Glutamatergic neuron (in vitro differentiated cells): ENCODE measurements at regions not wholly inside any gene's neighbourhood (a gene's known extent, or its start where the extent isn't known, plus 50 kb on each side); places are given as distances from the start of the nearest gene placed in this dataset.

ENCODE experiments used
- DNase-seq: peaks from one replicate; pipeline ENCODE4 v3.0.0; 2022
- H3K27ac Mint-ChIP-seq: one replicate; pipeline ENCODE4 v1.8.0; 2020; ENCODE audit warnings: mild to moderate bottlenecking, mixed read lengths, inconsistent platforms; ENCODE audit not compliant: unreplicated experiment
- H3K27me3 Mint-ChIP-seq: one replicate; pipeline ENCODE4 v1.8.0; 2020; ENCODE audit warnings: mild to moderate bottlenecking, moderate library complexity, mixed read lengths, inconsistent platforms; ENCODE audit not compliant: unreplicated experiment
- H3K36me3 Mint-ChIP-seq: one replicate; pipeline ENCODE4 v1.8.0; 2020; ENCODE audit warnings: mild to moderate bottlenecking, mixed read lengths, inconsistent platforms; ENCODE audit not compliant: unreplicated experiment
- H3K4me1 Mint-ChIP-seq: one replicate; pipeline ENCODE4 v1.8.0; 2020; ENCODE audit warnings: mild to moderate bottlenecking, low read depth, mixed read lengths, inconsistent platforms; ENCODE audit not compliant: unreplicated experiment
- H3K4me3 Mint-ChIP-seq: one replicate; pipeline ENCODE4 v1.8.0; 2020; ENCODE audit warnings: mild to moderate bottlenecking, mixed read lengths, inconsistent platforms; ENCODE audit not compliant: unreplicated experiment
- H3K9me3 Mint-ChIP-seq: one replicate; pipeline ENCODE4 v1.8.0; 2020; ENCODE audit warnings: mild to moderate bottlenecking, moderate library complexity, mixed read lengths, inconsistent platforms; ENCODE audit not compliant: unreplicated experiment
- TF ChIP-seq, protein P1 (sequence below): fragments of 200-600 bp; sonication (generic); IDR thresholded peaks from one replicate; pipeline ENCODE4 v1.5.0; 2021; ENCODE audit not compliant: partially characterized antibody, unreplicated experiment

DNA sequence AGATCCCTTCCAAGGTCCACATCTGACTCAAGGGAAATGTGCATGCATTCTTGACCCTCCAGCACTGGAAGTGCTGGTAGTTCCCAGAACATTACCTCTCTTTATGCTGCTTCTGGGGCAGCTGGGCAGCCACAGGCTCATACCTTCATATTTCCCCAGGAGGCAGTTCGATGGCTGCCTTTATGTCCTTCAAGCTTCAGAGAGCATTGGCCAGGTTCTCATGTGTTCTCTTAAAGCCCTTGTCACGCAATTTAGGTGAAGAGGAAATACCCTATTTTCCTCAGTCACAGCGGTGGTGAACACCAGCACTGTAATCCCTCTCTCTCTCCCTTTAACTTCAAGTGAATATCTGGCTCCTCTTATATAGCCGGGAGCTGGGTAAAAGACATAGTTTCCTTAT lies 134.3 kb downstream of the MID1IP1 start:
- Mint-ChIP-seq H3K9me3 (no peaks in the 10 kb centered on the region), H3K36me3 (no peaks in the 10 kb centered on the region), H3K4me1 (no peaks in the 10 kb centered on the region), H3K27me3 (no peaks in the 10 kb centered on the region), H3K27ac (no peak overlapping the region), H3K4me3 (no peak overlapping the region)
- no peak for DNase-seq
- TF ChIP-seq, protein P1, sequence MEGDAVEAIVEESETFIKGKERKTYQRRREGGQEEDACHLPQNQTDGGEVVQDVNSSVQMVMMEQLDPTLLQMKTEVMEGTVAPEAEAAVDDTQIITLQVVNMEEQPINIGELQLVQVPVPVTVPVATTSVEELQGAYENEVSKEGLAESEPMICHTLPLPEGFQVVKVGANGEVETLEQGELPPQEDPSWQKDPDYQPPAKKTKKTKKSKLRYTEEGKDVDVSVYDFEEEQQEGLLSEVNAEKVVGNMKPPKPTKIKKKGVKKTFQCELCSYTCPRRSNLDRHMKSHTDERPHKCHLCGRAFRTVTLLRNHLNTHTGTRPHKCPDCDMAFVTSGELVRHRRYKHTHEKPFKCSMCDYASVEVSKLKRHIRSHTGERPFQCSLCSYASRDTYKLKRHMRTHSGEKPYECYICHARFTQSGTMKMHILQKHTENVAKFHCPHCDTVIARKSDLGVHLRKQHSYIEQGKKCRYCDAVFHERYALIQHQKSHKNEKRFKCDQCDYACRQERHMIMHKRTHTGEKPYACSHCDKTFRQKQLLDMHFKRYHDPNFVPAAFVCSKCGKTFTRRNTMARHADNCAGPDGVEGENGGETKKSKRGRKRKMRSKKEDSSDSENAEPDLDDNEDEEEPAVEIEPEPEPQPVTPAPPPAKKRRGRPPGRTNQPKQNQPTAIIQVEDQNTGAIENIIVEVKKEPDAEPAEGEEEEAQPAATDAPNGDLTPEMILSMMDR, result no peak

DNA sequence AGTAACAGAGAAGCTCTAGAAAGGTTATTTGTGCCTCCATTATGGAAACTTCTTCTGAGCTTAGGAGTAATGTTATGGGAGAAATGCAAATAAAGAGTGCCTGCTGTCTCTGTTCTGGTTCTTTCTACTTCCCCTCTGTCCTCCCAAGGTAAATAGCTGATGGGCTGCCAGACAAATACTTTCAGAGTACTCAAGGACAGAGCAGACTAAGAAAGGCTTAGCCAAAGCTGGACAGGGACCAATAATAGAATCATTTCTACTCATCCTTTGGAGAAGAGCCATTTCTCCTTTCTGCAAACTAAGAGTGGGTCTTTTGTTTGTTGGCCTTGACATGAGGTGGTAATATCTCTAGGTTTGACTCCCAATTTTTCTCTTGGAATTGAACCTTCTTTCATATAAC lies 136.1 kb downstream of the MID1IP1 start:
- Mint-ChIP-seq H3K4me3 (no peak overlapping the region), H3K9me3 (no peaks in the 10 kb centered on the region), H3K27me3 (no peaks in the 10 kb centered on the region), H3K36me3 (no peaks in the 10 kb centered on the region), H3K4me1 (no peaks in the 10 kb centered on the region), H3K27ac (no peak overlapping the region)
- TF ChIP-seq, protein P1, result no peak
- no peak for DNase-seq

DNA sequence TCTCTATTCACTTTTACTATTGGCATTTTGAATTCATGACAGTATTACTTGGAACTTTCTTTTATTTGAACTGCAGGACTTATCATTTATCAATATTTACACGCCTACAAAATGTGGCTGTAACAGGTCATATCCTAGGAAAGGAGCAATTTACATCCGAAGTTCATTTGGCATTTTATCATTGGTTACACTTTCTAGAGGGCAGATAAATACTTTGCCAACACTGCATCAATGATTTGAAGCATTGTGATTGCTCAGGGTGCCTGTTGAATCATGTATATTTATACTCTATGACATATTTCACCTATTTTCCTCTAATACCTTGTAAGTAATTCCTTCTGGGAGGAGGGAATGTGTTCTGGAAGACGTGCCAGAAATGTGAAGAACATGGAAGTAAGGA lies 136.7 kb downstream of the MID1IP1 start:
- Mint-ChIP-seq H3K27ac (no peak overlapping the region), H3K9me3 (no peaks in the 10 kb centered on the region), H3K27me3 (no peaks in the 10 kb centered on the region), H3K4me1 (no peaks in the 10 kb centered on the region), H3K4me3 (no peak overlapping the region), H3K36me3 (no peaks in the 10 kb centered on the region)
- no peak for DNase-seq
- TF ChIP-seq, protein P1, result no peak

DNA sequence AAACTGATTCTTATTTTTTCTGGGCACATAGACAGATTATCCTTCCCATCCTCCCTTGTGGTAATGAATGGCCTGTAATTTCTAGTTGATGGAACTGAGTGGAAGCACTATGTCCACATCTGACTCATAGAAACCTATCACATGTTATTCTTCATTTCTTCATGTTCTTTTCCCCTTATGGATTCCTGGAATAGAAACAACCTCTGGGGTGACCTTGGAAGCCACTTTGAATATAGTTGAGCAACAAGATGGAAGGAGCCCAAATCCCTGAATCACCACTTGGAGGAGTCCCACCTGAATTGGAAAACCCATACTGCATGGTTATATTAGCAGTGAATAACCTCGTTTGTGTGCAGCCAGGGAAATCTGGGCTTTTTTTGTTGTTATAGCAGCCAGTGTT lies 137.8 kb downstream of the MID1IP1 start:
- Mint-ChIP-seq H3K4me3 (no peak overlapping the region), H3K4me1 (no peaks in the 10 kb centered on the region), H3K27ac (no peak overlapping the region), H3K36me3 (no peaks in the 10 kb centered on the region), H3K9me3 (no peaks in the 10 kb centered on the region), H3K27me3 (no peaks in the 10 kb centered on the region)
- DNase-seq, result no peak
- TF ChIP-seq, protein P1, result no peak

DNA sequence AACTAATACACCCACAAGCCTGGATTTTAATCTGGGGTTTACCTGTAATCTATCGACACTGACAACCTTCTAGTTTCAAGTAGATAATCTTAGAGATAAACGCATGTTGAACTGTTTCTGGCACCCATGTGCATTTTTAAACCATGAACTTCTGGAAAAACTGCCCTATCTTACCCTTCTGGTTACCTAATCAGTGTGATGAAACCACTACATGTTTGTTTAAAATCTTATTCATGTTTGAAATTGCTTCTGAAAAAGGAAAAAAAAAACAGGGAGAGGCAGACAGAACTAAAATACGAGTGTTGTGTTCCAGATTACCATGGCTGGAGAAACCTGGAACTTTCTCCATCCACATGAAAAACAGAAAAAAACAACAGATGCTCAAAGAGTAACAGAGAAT lies 139.3 kb downstream of the MID1IP1 start:
- H3K36me3 Mint-ChIP-seq, result no peaks in the 10 kb centered on the region
- H3K27ac Mint-ChIP-seq, result no peak overlapping the region
- no peaks in the 10 kb centered on the region for H3K4me1 Mint-ChIP-seq
- TF ChIP-seq, protein P1, result no peak
- H3K9me3 Mint-ChIP-seq, result peaks cover 2% of the 10 kb centered on the region
- no peak overlapping the region for H3K4me3 Mint-ChIP-seq
- H3K27me3 Mint-ChIP-seq, result no peaks in the 10 kb centered on the region
- DNase-seq, result no peak
